HEK293 (cell line): ENCODE measurements at regions not wholly inside any gene's neighbourhood (a gene's known extent, or its start where the extent isn't known, plus 50 kb on each side); places are given as distances from the start of the nearest gene placed in this dataset.

Experiments used
- CTCF ChIA-PET: fragments of 350-600 bp; formaldehyde crosslinking; extraction: SDS; loops from one replicate; lab custom pipeline; 2021; ENCODE audit warnings: antibody characterized with exemption; lab: Yijun Ruan, JAX
- POLR2A ChIA-PET: fragments of 300-600 bp; formaldehyde crosslinking; extraction: SDS; loops from one replicate; lab custom pipeline; 2020; ENCODE audit warnings: antibody characterized with exemption, inconsistent platforms; lab: Yijun Ruan, JAX
- H3K27ac ChIP-seq: fragments of 200-500 bp; sonication (Bioruptor generic); 2 replicates; pipeline ENCODE4 v1.5.1; 2014; ENCODE audit warnings: low read depth, low read length, control low read depth, inconsistent platforms; ENCODE audit errors: extremely low read depth
- H3K36me3 ChIP-seq, 2 experiments: fragments of 200-500 bp in 1 of 2; sonication (Bioruptor generic) in 1 of 2; 1 replicate in 1 of 2; 2 replicates in 1 of 2; pipeline ENCODE4 v1.5.1; 2014 to 2017; ENCODE audit warnings: inconsistent platforms in 2 of 2, low read length in 2 of 2; ENCODE audit not compliant: control insufficient read depth in 2 of 2, insufficient read depth in 1 of 2
- H3K4me1 ChIP-seq: fragments of 200-500 bp; sonication (Bioruptor generic); 2 replicates; pipeline ENCODE4 v1.5.1; 2014; ENCODE audit warnings: mild to moderate bottlenecking, low read length, inconsistent platforms; ENCODE audit not compliant: control insufficient read depth, insufficient read depth
- H3K4me3 ChIP-seq: 2 replicates; pipeline ENCODE4 v1.5.1; 2011; ENCODE audit warnings: low read depth, mild to moderate bottlenecking, control low read depth, low read length, moderate library complexity
- H3K9me3 ChIP-seq: fragments of 200-500 bp; sonication (Bioruptor generic); 2 replicates; pipeline ENCODE4 v1.5.1; 2014; ENCODE audit warnings: low read depth, low read length, inconsistent platforms; ENCODE audit not compliant: control insufficient read depth, insufficient read depth
- KLF8 ChIP-seq: fragments of 450-650 bp; formaldehyde crosslinking; IDR thresholded peaks from 2 replicates; pipeline ENCODE4 v1.5.1; 2016; ENCODE audit warnings: missing biosample characterization, missing genetic modification characterization
- PATZ1 ChIP-seq: fragments of 450-650 bp; formaldehyde crosslinking; IDR thresholded peaks from 2 replicates; pipeline ENCODE4 v1.5.1; 2016; ENCODE audit warnings: missing biosample characterization, missing genetic modification characterization
- SCRT2 ChIP-seq: fragments of 450-650 bp; formaldehyde crosslinking; IDR thresholded peaks from 2 replicates; pipeline ENCODE4 v1.5.1; 2016; ENCODE audit warnings: missing biosample characterization, missing genetic modification characterization
- SP2 ChIP-seq: fragments of 450-650 bp; formaldehyde crosslinking; IDR thresholded peaks from 2 replicates; pipeline ENCODE4 v1.5.1; 2016; ENCODE audit warnings: missing biosample characterization, missing genetic modification characterization
- SP7 ChIP-seq: fragments of 450-650 bp; formaldehyde crosslinking; IDR thresholded peaks from 2 replicates; pipeline ENCODE4 v1.5.1; 2016; ENCODE audit warnings: missing biosample characterization, missing genetic modification characterization
- TCF7L2 ChIP-seq: IDR thresholded peaks from 2 replicates; pipeline ENCODE4 v1.6.1; 2011; ENCODE audit warnings: low read depth, mild to moderate bottlenecking, inconsistent platforms, low read length, moderate library complexity, borderline replicate concordance
- ZBTB7A ChIP-seq: fragments of 450-650 bp; formaldehyde crosslinking; IDR thresholded peaks from 2 replicates; pipeline ENCODE4 v1.5.1; 2016; ENCODE audit warnings: low read depth, missing biosample characterization, missing genetic modification characterization
- ZFP37 ChIP-seq: fragments of 450-650 bp; formaldehyde crosslinking; IDR thresholded peaks from 2 replicates; pipeline ENCODE4 v1.5.1; 2016; ENCODE audit warnings: missing biosample characterization, missing genetic modification characterization
- ZIC2 ChIP-seq: fragments of 450-650 bp; formaldehyde crosslinking; IDR thresholded peaks from 2 replicates; pipeline ENCODE4 v1.5.1; 2016; ENCODE audit warnings: missing biosample characterization, missing genetic modification characterization
- ZNF157 ChIP-seq: fragments of 450-650 bp; formaldehyde crosslinking; IDR thresholded peaks from 2 replicates; pipeline ENCODE4 v1.5.1; 2016; ENCODE audit warnings: missing biosample characterization, missing genetic modification characterization
- ZNF184 ChIP-seq: fragments of 450-650 bp; IDR thresholded peaks from 2 replicates; pipeline ENCODE4 v1.5.1; 2018; ENCODE audit warnings: missing biosample characterization, mild to moderate bottlenecking, missing genetic modification characterization
- ZNF2 ChIP-seq: fragments of 450-650 bp; formaldehyde crosslinking; IDR thresholded peaks from 2 replicates; pipeline ENCODE4 v1.5.1; 2016; ENCODE audit warnings: missing biosample characterization, missing genetic modification characterization
- ZNF214 ChIP-seq: fragments of 450-650 bp; formaldehyde crosslinking; IDR thresholded peaks from 2 replicates; pipeline ENCODE4 v1.5.1; 2017; ENCODE audit warnings: missing biosample characterization, mild to moderate bottlenecking, missing genetic modification characterization, borderline replicate concordance
- ZNF26 ChIP-seq: fragments of 450-650 bp; formaldehyde crosslinking; IDR thresholded peaks from 2 replicates; pipeline ENCODE4 v1.5.1; 2016; ENCODE audit warnings: missing biosample characterization, missing genetic modification characterization
- ZNF280C ChIP-seq: fragments of 450-650 bp; formaldehyde crosslinking; IDR thresholded peaks from 2 replicates; pipeline ENCODE4 v1.5.1; 2016; ENCODE audit warnings: missing biosample characterization, missing genetic modification characterization
- ZNF302 ChIP-seq: fragments of 450-650 bp; formaldehyde crosslinking; IDR thresholded peaks from 2 replicates; pipeline ENCODE4 v1.5.1; 2016; ENCODE audit warnings: missing biosample characterization, missing genetic modification characterization, low read depth
- ZNF335 ChIP-seq: fragments of 450-650 bp; formaldehyde crosslinking; conservative IDR thresholded peaks from 2 replicates; pipeline ENCODE4 v1.5.1; 2016; ENCODE audit warnings: missing biosample characterization, missing genetic modification characterization
- ZNF433 ChIP-seq: fragments of 450-650 bp; formaldehyde crosslinking; IDR thresholded peaks from 2 replicates; pipeline ENCODE4 v1.5.1; 2016; ENCODE audit warnings: missing biosample characterization, missing genetic modification characterization, low read depth
- ZNF510 ChIP-seq: fragments of 450-650 bp; formaldehyde crosslinking; IDR thresholded peaks from 2 replicates; pipeline ENCODE4 v1.5.1; 2018; ENCODE audit warnings: mild to moderate bottlenecking, missing genetic modification characterization, missing biosample characterization; ENCODE audit not compliant: insufficient replicate concordance
- ZNF513 ChIP-seq: fragments of 450-650 bp; IDR thresholded peaks from 2 replicates; pipeline ENCODE4 v1.5.1; 2018; ENCODE audit warnings: missing biosample characterization, missing genetic modification characterization
- ZNF529 ChIP-seq: fragments of 450-650 bp; formaldehyde crosslinking; IDR thresholded peaks from 2 replicates; pipeline ENCODE4 v1.5.1; 2017; ENCODE audit warnings: missing genetic modification characterization, missing biosample characterization; ENCODE audit not compliant: insufficient replicate concordance
- ZNF580 ChIP-seq: fragments of 450-650 bp; formaldehyde crosslinking; IDR thresholded peaks from 2 replicates; pipeline ENCODE4 v1.5.1; 2016; ENCODE audit warnings: missing biosample characterization, missing genetic modification characterization
- ZNF837 ChIP-seq: fragments of 450-650 bp; formaldehyde crosslinking; IDR thresholded peaks from 2 replicates; pipeline ENCODE4 v1.5.1; 2016; ENCODE audit warnings: missing biosample characterization, missing genetic modification characterization

GRCh38 chr2:223113161-223113560 lies 61.2 kb downstream of the KCNE4 start (continued):
- TF ChIP-seq ZNF513 (tag by site-specific recombination), result no peak
- TF ChIP-seq ZNF510 (tag by site-specific recombination), result no peak
- no peak for TF ChIP-seq ZFP37 (tag by site-specific recombination)
- TF ChIP-seq, all 188 proteins: peak for 0

- H3K27ac ChIP-seq, result no peak overlapping the region
- no peaks in the 10 kb centered on the region for H3K9me3 ChIP-seq
- POLR2A ChIA-PET, result interaction anchor here (0.6 kb wide), 1 partner anchor 1195 kb away, joined by 3 read pairs; no protein-coding TSS in a partner anchor
- H3K36me3 ChIP-seq, result no peaks in the 10 kb centered on the region
- no peaks in the 10 kb centered on the region for H3K4me1 ChIP-seq
- H3K4me3 ChIP-seq, result no peak overlapping the region
- TF ChIP-seq ZNF580 (tag by site-specific recombination) (no peak), ZIC2 (tag by site-specific recombination) (no peak), ZNF2 (no peak), ZNF335 (no peak), ZNF302 (tag by site-specific recombination) (no peak), ZNF184 (tag by site-specific recombination) (no peak)
- CTCF ChIA-PET, result no interaction called here
Observed at GRCh38 chr2:223114170-223114569, 62.2 kb downstream of the KCNE4 start.

GRCh38 chr2:223114917-223115316 lies 62.9 kb downstream of the KCNE4 start:
- no peak overlapping the region for H3K27ac ChIP-seq
- H3K4me1 ChIP-seq, result no peaks in the 10 kb centered on the region
- no peak overlapping the region for H3K4me3 ChIP-seq
- no peaks in the 10 kb centered on the region for H3K9me3 ChIP-seq
- no peaks in the 10 kb centered on the region for H3K36me3 ChIP-seq
- TF ChIP-seq SCRT2 (tag by site-specific recombination) (no peak), ZNF157 (tag by site-specific recombination) (no peak), ZNF837 (tag by site-specific recombination) (no peak), ZBTB7A (tag by site-specific recombination) (no peak), SP2 (tag by site-specific recombination) (no peak), ZNF529 (tag by site-specific recombination) (no peak), ZNF280C (no peak), PATZ1 (no peak), ZNF580 (tag by site-specific recombination) (no peak), KLF8 (tag by site-specific recombination) (no peak), ZNF26 (tag by site-specific recombination) (no peak), TCF7L2 (no peak), SP7 (tag by site-specific recombination) (no peak), ZNF433 (tag by site-specific recombination) (no peak), ZNF214 (tag by site-specific recombination) (no peak)
- TF ChIP-seq, all 188 proteins: peak for 0
- ChIA-PET CTCF (interaction anchor here (0.6 to 0.7 kb wide), 2 partner anchors 11 to 96 kb away, joined by 3 read pairs; no protein-coding TSS in a partner anchor), POLR2A (no interaction called here)
